Progenitor cell of endocrine pancreas (in vitro differentiated cells): ENCODE measurements at regions not wholly inside any gene's neighbourhood (a gene's known extent, or its start where the extent isn't known, plus 50 kb on each side); places are given as distances from the start of the nearest gene placed in this dataset.

ENCODE experiments used
- DNase-seq: peaks from one replicate; pipeline ENCODE4 v3.0.0; 2021; ENCODE audit warnings: low spot score; ENCODE audit not compliant: unreplicated experiment
- H3K27ac Mint-ChIP-seq: 2 replicates; pipeline ENCODE4 v1.8.0; 2021; ENCODE audit warnings: mild to moderate bottlenecking, moderate library complexity, mixed read lengths
- H3K27me3 Mint-ChIP-seq: 2 replicates; pipeline ENCODE4 v1.8.0; 2021; ENCODE audit warnings: mixed read lengths
- H3K36me3 Mint-ChIP-seq: 2 replicates; pipeline ENCODE4 v1.8.0; 2022; ENCODE audit warnings: mixed read lengths; ENCODE audit not compliant: insufficient read depth
- H3K4me1 Mint-ChIP-seq: 2 replicates; pipeline ENCODE4 v1.8.0; 2021; ENCODE audit warnings: low read depth, mixed read lengths
- H3K4me3 Mint-ChIP-seq: 2 replicates; pipeline ENCODE4 v1.8.0; 2021; ENCODE audit warnings: low read depth, mild to moderate bottlenecking, moderate library complexity, mixed read lengths
- H3K9me3 Mint-ChIP-seq: 2 replicates; pipeline ENCODE4 v1.8.0; 2021; ENCODE audit warnings: low read depth, mixed read lengths
- TF ChIP-seq, protein P1 (sequence below): fragments of 200-600 bp; sonication (generic); IDR thresholded peaks from one replicate; pipeline ENCODE4 v1.5.0; 2021; ENCODE audit warnings: antibody characterized with exemption, mild to moderate bottlenecking; ENCODE audit not compliant: unreplicated experiment

DNA sequence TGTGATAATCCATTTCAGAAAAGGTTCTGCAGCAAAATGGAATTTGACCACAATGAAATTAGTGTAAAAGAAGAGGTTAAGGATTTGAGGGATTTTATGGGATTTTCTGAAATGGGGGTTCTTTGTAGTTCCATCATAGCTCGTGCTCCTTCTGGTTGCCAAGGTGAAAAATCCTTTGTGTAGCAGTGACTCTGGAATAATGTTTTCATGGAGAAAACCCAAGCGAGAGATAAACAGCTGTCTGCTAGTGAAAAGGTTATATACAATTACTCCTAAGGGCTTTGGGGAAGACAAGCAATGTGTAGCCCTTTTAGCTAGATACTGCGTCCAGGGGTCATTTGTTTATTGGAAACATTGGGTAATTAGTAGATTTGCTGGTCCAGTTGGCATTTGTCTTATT, 453.2 kb upstream of the DEPDC1 start:
- Mint-ChIP-seq H3K9me3 (no peaks in the 10 kb centered on the region), H3K4me3 (no peak overlapping the region), H3K27ac (no peak overlapping the region), H3K36me3 (no peaks in the 10 kb centered on the region), H3K4me1 (peaks cover 15% of the 10 kb centered on the region), H3K27me3 (no peaks in the 10 kb centered on the region)
- TF ChIP-seq, protein P1, sequence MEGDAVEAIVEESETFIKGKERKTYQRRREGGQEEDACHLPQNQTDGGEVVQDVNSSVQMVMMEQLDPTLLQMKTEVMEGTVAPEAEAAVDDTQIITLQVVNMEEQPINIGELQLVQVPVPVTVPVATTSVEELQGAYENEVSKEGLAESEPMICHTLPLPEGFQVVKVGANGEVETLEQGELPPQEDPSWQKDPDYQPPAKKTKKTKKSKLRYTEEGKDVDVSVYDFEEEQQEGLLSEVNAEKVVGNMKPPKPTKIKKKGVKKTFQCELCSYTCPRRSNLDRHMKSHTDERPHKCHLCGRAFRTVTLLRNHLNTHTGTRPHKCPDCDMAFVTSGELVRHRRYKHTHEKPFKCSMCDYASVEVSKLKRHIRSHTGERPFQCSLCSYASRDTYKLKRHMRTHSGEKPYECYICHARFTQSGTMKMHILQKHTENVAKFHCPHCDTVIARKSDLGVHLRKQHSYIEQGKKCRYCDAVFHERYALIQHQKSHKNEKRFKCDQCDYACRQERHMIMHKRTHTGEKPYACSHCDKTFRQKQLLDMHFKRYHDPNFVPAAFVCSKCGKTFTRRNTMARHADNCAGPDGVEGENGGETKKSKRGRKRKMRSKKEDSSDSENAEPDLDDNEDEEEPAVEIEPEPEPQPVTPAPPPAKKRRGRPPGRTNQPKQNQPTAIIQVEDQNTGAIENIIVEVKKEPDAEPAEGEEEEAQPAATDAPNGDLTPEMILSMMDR = no peak
- DNase-seq = no peak

DNA sequence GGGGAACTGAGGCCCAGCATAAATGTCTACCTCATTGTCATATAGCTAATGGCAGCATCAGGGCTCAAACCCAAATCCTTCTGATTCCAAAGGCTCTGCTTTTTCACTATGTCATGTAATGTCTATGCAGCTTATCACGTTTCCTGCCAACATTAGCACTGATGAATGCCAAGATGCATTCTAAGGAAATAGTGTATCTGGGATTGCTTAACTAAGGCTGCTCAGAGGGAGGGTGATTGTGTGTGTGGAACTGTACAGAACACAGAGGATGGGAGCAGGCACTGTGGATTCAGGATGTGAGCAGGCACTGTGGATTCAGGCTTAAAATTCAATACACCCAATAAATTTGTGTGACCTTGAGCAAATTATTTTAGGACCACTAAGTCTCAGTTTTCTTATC, 456.4 kb upstream of the DEPDC1 start:
- H3K36me3 Mint-ChIP-seq = no peaks in the 10 kb centered on the region
- TF ChIP-seq, protein P1 = no peak
- H3K27me3 Mint-ChIP-seq = no peaks in the 10 kb centered on the region
- H3K4me3 Mint-ChIP-seq = no peak overlapping the region
- no peaks in the 10 kb centered on the region for H3K9me3 Mint-ChIP-seq
- peaks cover 12% of the 10 kb centered on the region for H3K4me1 Mint-ChIP-seq
- no peak overlapping the region for H3K27ac Mint-ChIP-seq
- DNase-seq = no peak

DNA sequence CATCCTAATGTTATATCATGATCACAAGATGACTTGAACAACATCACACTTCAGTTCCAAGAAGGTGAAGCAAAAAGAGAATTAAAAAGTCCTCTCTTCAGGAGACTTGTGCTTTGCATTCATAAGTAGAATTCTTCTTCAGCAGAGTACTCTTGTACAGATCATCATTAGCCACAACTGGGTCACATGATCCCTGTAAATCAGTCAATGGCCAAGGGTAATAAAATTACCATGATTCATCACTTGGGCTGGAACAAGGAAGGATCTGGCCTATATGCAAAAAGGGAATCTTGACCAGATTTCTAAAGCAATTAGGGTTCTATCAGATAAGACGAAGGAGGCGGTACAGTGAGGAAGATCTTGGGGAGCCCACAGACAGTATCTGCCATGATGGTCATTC, 458.0 kb upstream of the DEPDC1 start:
- Mint-ChIP-seq H3K4me3 (no peak overlapping the region), H3K27me3 (no peaks in the 10 kb centered on the region), H3K36me3 (no peaks in the 10 kb centered on the region), H3K4me1 (peaks cover 8% of the 10 kb centered on the region), H3K9me3 (no peaks in the 10 kb centered on the region), H3K27ac (no peak overlapping the region)
- DNase-seq = no peak
- TF ChIP-seq, protein P1 = no peak

DNA sequence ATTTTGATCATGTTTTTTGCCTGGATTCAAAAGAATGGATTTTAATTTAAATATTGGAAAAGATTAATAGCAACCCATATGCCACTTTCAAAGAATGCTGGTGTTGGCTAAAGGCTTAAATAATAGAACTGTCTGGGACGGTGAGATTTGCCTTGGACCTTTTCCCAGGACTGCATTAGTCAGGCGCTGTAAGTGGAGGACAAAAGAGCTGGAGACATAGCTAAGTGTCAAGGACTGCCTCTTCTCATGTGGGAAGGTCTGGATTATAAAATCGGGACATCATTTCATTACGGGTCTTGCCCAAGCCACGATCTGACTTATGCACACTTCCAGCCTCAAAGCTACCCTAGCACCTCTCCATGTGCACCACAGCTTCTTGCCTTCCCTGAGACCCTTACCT, 458.5 kb upstream of the DEPDC1 start:
- Mint-ChIP-seq H3K4me1 (peaks cover 2% of the 10 kb centered on the region), H3K27ac (no peak overlapping the region), H3K36me3 (no peaks in the 10 kb centered on the region), H3K4me3 (no peak overlapping the region), H3K27me3 (no peaks in the 10 kb centered on the region), H3K9me3 (no peaks in the 10 kb centered on the region)
- DNase-seq = no peak
- TF ChIP-seq, protein P1 = no peak

DNA sequence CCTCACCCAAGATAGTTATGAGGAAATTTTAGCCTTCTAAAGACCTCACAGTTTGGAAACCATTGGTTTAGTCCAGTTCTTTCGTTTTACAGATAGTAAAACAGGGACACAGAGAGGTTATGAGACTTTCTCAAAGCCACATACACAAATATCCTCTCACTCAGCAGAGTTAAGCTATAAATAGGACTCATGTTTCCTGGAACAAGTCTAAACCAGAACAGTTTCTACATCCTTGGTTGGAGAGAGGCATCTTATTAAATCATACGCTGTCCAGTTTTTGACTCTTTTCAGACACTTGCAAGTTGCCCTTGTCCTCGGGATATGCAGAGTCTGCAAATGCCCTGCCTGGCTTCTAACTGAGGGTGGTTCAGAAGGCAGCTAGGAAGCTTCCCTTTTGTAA, 462.1 kb upstream of the DEPDC1 start:
- Mint-ChIP-seq H3K9me3 (no peaks in the 10 kb centered on the region), H3K36me3 (no peaks in the 10 kb centered on the region)

More for the DNA sequence above, 462.1 kb upstream of the DEPDC1 start:
- peaks cover 2% of the 10 kb centered on the region for H3K4me1 Mint-ChIP-seq
- TF ChIP-seq, protein P1 = no peak
- H3K4me3 Mint-ChIP-seq = no peak overlapping the region
- no peaks in the 10 kb centered on the region for H3K27me3 Mint-ChIP-seq
- DNase-seq = no peak
- H3K27ac Mint-ChIP-seq = no peak overlapping the region
